OCI-LY1 (cell line): ENCODE measurements at regions not wholly inside any gene's neighbourhood (a gene's known extent, or its start where the extent isn't known, plus 50 kb on each side); places are given as distances from the start of the nearest gene placed in this dataset.

Experiments
- H2AFZ ChIP-seq: fragments of 200-600 bp; sonication (generic), shearing (Covaris generic); 2 replicates; pipeline ENCODE4 v1.6.0; 2014; ENCODE audit warnings: antibody characterized with exemption, mild to moderate bottlenecking, low read length
- H3F3A ChIP-seq: fragments of 200-600 bp; sonication (generic), shearing (Covaris generic); 2 replicates; pipeline ENCODE4 v1.6.0; 2014; ENCODE audit warnings: mild to moderate bottlenecking, antibody characterized with exemption, low read length, moderate library complexity; ENCODE audit not compliant: insufficient read depth
- H3K27ac ChIP-seq: fragments of 200-600 bp; sonication (generic); 2 replicates; pipeline ENCODE4 v1.5.1; 2014; ENCODE audit warnings: low read length, mixed run types, mild to moderate bottlenecking, low read depth; ENCODE audit not compliant: poor library complexity, severe bottlenecking
- H3K27me3 ChIP-seq: fragments of 200-600 bp; sonication (generic); 2 replicates; pipeline ENCODE4 v1.6.0; 2014; ENCODE audit warnings: antibody characterized with exemption, mild to moderate bottlenecking, low read length, moderate library complexity; ENCODE audit not compliant: insufficient read depth
- H3K36me3 ChIP-seq: fragments of 200-600 bp; sonication (generic); 2 replicates; pipeline ENCODE4 v1.6.1; 2014; ENCODE audit warnings: mild to moderate bottlenecking, antibody characterized with exemption, low read length, moderate library complexity, mixed read lengths; ENCODE audit not compliant: insufficient read depth
- H3K4me1 ChIP-seq: fragments of 200-600 bp; sonication (generic); 2 replicates; pipeline ENCODE4 v1.5.1; 2014; ENCODE audit warnings: mild to moderate bottlenecking, low read length, moderate library complexity; ENCODE audit not compliant: insufficient read depth, severe bottlenecking
- H3K4me2 ChIP-seq: fragments of 200-600 bp; sonication (generic), shearing (Covaris generic); 2 replicates; pipeline ENCODE4 v1.6.1; 2014; ENCODE audit warnings: low read length
- H3K4me3 ChIP-seq: fragments of 200-600 bp; sonication (generic); 2 replicates; pipeline ENCODE4 v1.5.1; 2014; ENCODE audit warnings: low read length, low read depth, mild to moderate bottlenecking, mixed read lengths; ENCODE audit not compliant: poor library complexity, severe bottlenecking
- H3K79me2 ChIP-seq: fragments of 200-600 bp; shearing (Covaris generic); 2 replicates; pipeline ENCODE4 v1.6.1; 2016; ENCODE audit warnings: mixed run types, low read length, mixed read lengths; ENCODE audit not compliant: insufficient read depth
- H3K9ac ChIP-seq: fragments of 200-600 bp; sonication (generic), shearing (Covaris generic); 2 replicates; pipeline ENCODE4 v1.6.1; 2014; ENCODE audit warnings: mild to moderate bottlenecking, low read length, mixed read lengths
- H3K9me2 ChIP-seq: fragments of 200-600 bp; sonication (generic), shearing (Covaris generic); 2 replicates; pipeline ENCODE4 v1.6.1; 2014; ENCODE audit warnings: low read depth, mild to moderate bottlenecking, low read length, mixed read lengths
- H3K9me3 ChIP-seq: fragments of 200-600 bp; shearing (Covaris generic); 2 replicates; pipeline ENCODE4 v1.6.1; 2014; ENCODE audit warnings: low read length, mixed read lengths
- H4K20me1 ChIP-seq: fragments of 200-600 bp; sonication (generic), shearing (Covaris generic); 2 replicates; pipeline ENCODE4 v1.6.0; 2016; ENCODE audit warnings: mild to moderate bottlenecking, low read length; ENCODE audit not compliant: insufficient read depth
- CTCF ChIP-seq: fragments of 200-600 bp; sonication (generic), shearing (Covaris generic); IDR thresholded peaks from 2 replicates; pipeline ENCODE4 v1.5.1; 2017; ENCODE audit warnings: mild to moderate bottlenecking, antibody characterized with exemption, low read length, moderate library complexity, mixed read lengths
- EZH2 ChIP-seq: fragments of 200-600 bp; sonication (generic), shearing (Covaris generic); IDR thresholded peaks from 2 replicates; pipeline ENCODE4 v1.8.0; 2017; ENCODE audit warnings: borderline replicate concordance, mixed run types, mild to moderate bottlenecking, antibody characterized with exemption, low read length, moderate library complexity, mixed read lengths

- Histone ChIP-seq H3F3A (no peaks in the 10 kb centered on the region), H3K27ac (no peak overlapping the region), H3K4me2 (no peak overlapping the region), H3K9me3 (no peaks in the 10 kb centered on the region), H2AFZ (no peak overlapping the region), H3K27me3 (no peaks in the 10 kb centered on the region), H3K79me2 (no peaks in the 10 kb centered on the region), H3K9me2 (no peaks in the 10 kb centered on the region), H4K20me1 (no peaks in the 10 kb centered on the region), H3K9ac (no peak overlapping the region), H3K36me3 (no peaks in the 10 kb centered on the region), H3K4me3 (no peak overlapping the region), H3K4me1 (no peaks in the 10 kb centered on the region)
- TF ChIP-seq CTCF (no peak), EZH2 (no peak)
Measured at GRCh38 chr18:44450226-44450625, 230.5 kb upstream of the SETBP1 start.

GRCh38 chr18:44452346-44452745, 228.3 kb upstream of the SETBP1 start:
- TF ChIP-seq EZH2 (no peak), CTCF (no peak)
- Histone ChIP-seq H3K9ac (no peak overlapping the region), H3K79me2 (no peaks in the 10 kb centered on the region), H3K9me2 (no peaks in the 10 kb centered on the region), H3K36me3 (no peaks in the 10 kb centered on the region), H3K4me1 (no peaks in the 10 kb centered on the region), H2AFZ (no peak overlapping the region), H3K4me2 (no peak overlapping the region), H3K4me3 (no peak overlapping the region), H3K9me3 (no peaks in the 10 kb centered on the region), H3K27ac (no peak overlapping the region), H3K27me3 (no peaks in the 10 kb centered on the region), H4K20me1 (no peaks in the 10 kb centered on the region), H3F3A (no peaks in the 10 kb centered on the region)

- Histone ChIP-seq H3K4me2 (no peak overlapping the region), H2AFZ (no peak overlapping the region), H3F3A (no peaks in the 10 kb centered on the region), H3K9me3 (no peaks in the 10 kb centered on the region), H3K27me3 (no peaks in the 10 kb centered on the region), H3K79me2 (no peaks in the 10 kb centered on the region), H3K27ac (no peak overlapping the region), H3K4me3 (no peak overlapping the region), H3K9me2 (no peaks in the 10 kb centered on the region), H3K9ac (no peak overlapping the region), H3K36me3 (no peaks in the 10 kb centered on the region), H3K4me1 (no peaks in the 10 kb centered on the region), H4K20me1 (no peaks in the 10 kb centered on the region)
- no peak for TF ChIP-seq CTCF
- TF ChIP-seq EZH2 = no peak
Measured at GRCh38 chr18:44453505-44453904, 227.2 kb upstream of the SETBP1 start.
